Esophagus (tissue), 2 donors: ENCODE measurements at regions not wholly inside any gene's neighbourhood (a gene's known extent, or its start where the extent isn't known, plus 50 kb on each side); places are given as distances from the start of the nearest gene placed in this dataset.

Source experiments
- H3K27ac ChIP-seq, 2 donors: one replicate each; pipeline ENCODE4 v1.5.1; 2013; ENCODE audit warnings: low read depth in 2 of 2, mild to moderate bottlenecking in 2 of 2, inconsistent platforms in 1 of 2, low read length in 1 of 2, moderate library complexity in 1 of 2
- H3K27me3 ChIP-seq, 2 donors: one replicate each; pipeline ENCODE4 v1.6.1; 2013; ENCODE audit warnings: low read length in 2 of 2, control low read depth in 1 of 2, mild to moderate bottlenecking in 1 of 2; ENCODE audit not compliant: insufficient read depth in 2 of 2, control insufficient read depth in 1 of 2
- H3K36me3 ChIP-seq, 2 donors: one replicate each; pipeline ENCODE4 v1.6.1; 2013; ENCODE audit warnings: low read length in 1 of 2; ENCODE audit not compliant: control insufficient read depth in 2 of 2, insufficient read depth in 2 of 2
- H3K4me1 ChIP-seq, 2 donors: one replicate each; pipeline ENCODE4 v1.6.1; 2013; ENCODE audit warnings: low read length in 1 of 2; ENCODE audit not compliant: control insufficient read depth in 2 of 2, insufficient read depth in 2 of 2
- H3K4me3 ChIP-seq, 2 donors: one replicate each; pipeline ENCODE4 v1.5.1; 2013; ENCODE audit warnings: low read length in 2 of 2, mild to moderate bottlenecking in 2 of 2, low read depth in 1 of 2, moderate library complexity in 1 of 2
- H3K9me3 ChIP-seq, 2 donors: one replicate each; pipeline ENCODE4 v1.6.1; 2013; ENCODE audit warnings: mild to moderate bottlenecking in 2 of 2, low read depth in 1 of 2, low read length in 1 of 2, moderate library complexity in 1 of 2; ENCODE audit not compliant: control insufficient read depth in 2 of 2, insufficient read depth in 1 of 2
- WGBS, 2 donors: extraction: QIAGEN DNeasy Blood & Tissue Kit; methylation state at CpG; one replicate each; pipeline ENCODE4 v1.1.7; 2013; 5-methylcytosine and 5-hydroxymethylcytosine counted together
- donor health status: healthy with polysubstance abuse.
- donor health status: Bipolar disorder and iron deficiency.

- Histone ChIP-seq H3K27ac (no peak overlapping the region), H3K4me3 (no peak overlapping the region), H3K9me3 (no peaks in the 10 kb centered on the region), H3K27me3 (no peaks in the 10 kb centered on the region), H3K36me3 (no peaks in the 10 kb centered on the region), H3K4me1 (no peaks in the 10 kb centered on the region)
- WGBS, 2 donors = 79 to 85% methylated on average over 10 of the region's 10 CpGs
Observed at GRCh38 chr6:14380086-14380820, 262.7 kb downstream of the CD83 start.

DNA sequence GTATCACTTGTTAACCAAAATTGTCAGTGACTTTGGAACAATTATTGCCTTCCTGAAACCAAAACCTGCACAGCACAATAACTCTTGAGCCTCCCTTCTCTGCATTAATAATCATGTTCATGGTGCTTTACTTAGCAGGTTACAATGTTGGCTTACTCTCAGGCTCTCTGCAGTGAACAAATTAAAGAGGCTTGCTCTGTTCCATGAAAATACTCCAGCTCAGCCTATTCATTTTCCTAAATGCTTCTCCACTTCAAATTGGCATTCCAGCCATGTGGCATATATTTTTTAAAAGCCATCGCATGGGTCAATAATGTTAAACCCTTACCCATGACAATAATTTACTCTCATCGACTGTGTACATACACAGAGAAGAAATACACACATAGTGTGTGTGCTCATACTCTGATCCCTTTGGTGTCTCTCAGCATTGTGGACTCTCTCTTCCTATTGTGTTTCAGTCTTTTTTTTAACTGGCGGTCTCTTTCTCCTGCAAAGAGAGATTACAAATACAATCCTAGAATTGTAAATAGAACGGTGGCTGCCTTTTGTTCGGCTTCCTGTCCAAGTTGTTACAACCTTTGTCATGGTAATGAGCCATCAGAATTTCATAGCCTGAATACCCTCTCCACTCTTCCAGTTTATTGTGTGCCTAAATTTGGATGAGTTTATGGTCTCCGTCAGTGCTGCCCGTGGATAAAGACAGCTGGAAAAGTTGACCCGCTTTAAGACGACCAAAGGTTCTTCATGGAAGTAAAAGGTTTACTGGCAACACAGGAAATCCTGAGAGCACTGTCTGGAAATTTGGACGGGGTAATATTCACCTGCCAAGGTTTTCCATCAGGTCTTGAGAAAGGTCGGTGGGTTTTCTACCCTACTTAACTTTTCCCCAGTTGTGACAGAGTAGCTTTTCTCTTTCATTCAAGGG, 263.6 kb downstream of the CD83 start:
- Histone ChIP-seq H3K36me3 (no peaks in the 10 kb centered on the region), H3K4me3 (no peak overlapping the region), H3K9me3 (no peaks in the 10 kb centered on the region), H3K27me3 (no peaks in the 10 kb centered on the region), H3K4me1 (no peaks in the 10 kb centered on the region), H3K27ac (no peak overlapping the region)
- WGBS, 2 donors = 70 to 74% methylated on average over 11 of the region's 11 CpGs

- 83 to 89% methylated on average over 10 of the region's 10 CpGs for WGBS, 2 donors
- H3K36me3 ChIP-seq = no peaks in the 10 kb centered on the region
Observed at GRCh38 chr6:14381829-14382677, 264.5 kb downstream of the CD83 start.

GRCh38 chr6:14382678-14383236, 265.2 kb downstream of the CD83 start:
- no peaks in the 10 kb centered on the region for H3K27me3 ChIP-seq
- H3K9me3 ChIP-seq = no peaks in the 10 kb centered on the region
- H3K4me3 ChIP-seq = no peak overlapping the region
- no peaks in the 10 kb centered on the region for H3K36me3 ChIP-seq
- 86 to 87% methylated on average over 3 of the region's 3 CpGs for WGBS, 2 donors
- no peaks in the 10 kb centered on the region for H3K4me1 ChIP-seq
- H3K27ac ChIP-seq = no peak overlapping the region

More at GRCh38 chr6:14381829-14382677, 264.5 kb downstream of the CD83 start:
- H3K27me3 ChIP-seq = no peaks in the 10 kb centered on the region
- no peaks in the 10 kb centered on the region for H3K4me1 ChIP-seq
- H3K27ac ChIP-seq = no peak overlapping the region
- no peaks in the 10 kb centered on the region for H3K9me3 ChIP-seq
- H3K4me3 ChIP-seq = no peak overlapping the region

DNA sequence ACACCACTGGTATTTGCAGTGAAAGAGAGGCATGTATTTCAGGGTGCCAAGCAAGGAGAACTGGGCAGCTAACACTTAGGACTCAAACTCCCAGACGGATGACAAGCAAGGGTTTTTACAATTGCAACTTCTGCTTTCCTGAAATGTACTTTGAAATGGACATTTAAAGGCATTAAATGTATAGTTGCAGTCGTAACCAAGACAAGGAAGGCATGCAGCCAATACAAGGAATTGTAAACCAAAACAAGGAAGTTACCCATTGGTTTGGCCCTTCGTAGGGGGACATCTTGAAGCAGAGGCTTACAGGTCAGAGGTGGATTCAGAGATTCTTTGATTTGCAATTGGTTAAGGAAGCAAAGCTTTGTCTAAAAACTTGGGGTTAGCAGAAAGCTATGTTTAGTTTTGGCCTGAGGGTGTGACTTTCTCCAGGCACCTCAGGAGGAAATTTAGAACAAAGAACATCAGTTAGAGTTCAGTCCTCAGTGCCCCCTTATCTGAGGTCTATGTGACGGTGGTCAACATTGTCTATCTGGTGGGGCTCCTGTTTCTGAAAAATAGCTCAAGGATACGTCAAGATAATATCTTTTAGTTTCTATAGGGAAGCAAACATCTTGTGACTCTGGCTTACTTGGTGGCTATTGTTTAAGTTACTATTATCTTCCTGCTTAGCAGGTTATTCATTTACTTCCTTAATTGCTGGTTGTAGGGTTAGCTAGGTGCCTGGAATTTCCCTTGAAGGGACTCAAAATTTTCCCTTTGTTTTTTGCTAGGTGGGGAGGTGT, 266.0 kb downstream of the CD83 start:
- Histone ChIP-seq H3K4me3 (no peak overlapping the region), H3K27ac (peak overlapping the region in 1 of 2 donors; percentile 14), H3K36me3 (no peaks in the 10 kb centered on the region), H3K4me1 (no peaks in the 10 kb centered on the region), H3K27me3 (no peaks in the 10 kb centered on the region), H3K9me3 (no peaks in the 10 kb centered on the region)
- 75 to 85% methylated on average over 5 of the region's 5 CpGs for whole genome bisulfite sequencing, 2 donors

GRCh38 chr6:14384175-14384949, 266.8 kb downstream of the CD83 start:
- Histone ChIP-seq H3K27me3 (no peaks in the 10 kb centered on the region), H3K4me1 (no peaks in the 10 kb centered on the region), H3K27ac (peak overlapping the region in 1 of 2 donors; percentile 14), H3K9me3 (no peaks in the 10 kb centered on the region), H3K4me3 (no peak overlapping the region), H3K36me3 (no peaks in the 10 kb centered on the region)
- WGBS, 2 donors = 55 to 60% methylated on average over 6 of the region's 6 CpGs

- Histone ChIP-seq H3K4me3 (no peak overlapping the region), H3K4me1 (peaks cover 0 to 2% of the 10 kb centered on the region in 2 donors)
- WGBS, 2 donors = 89 to 97% methylated on average over 2 of the region's 2 CpGs
Observed at GRCh38 chr6:14386263-14386662, 268.7 kb downstream of the CD83 start.

GRCh38 chr6:14386668-14387067, 269.1 kb downstream of the CD83 start:
- H3K4me3 ChIP-seq = no peak overlapping the region
- peaks cover 0 to 2% of the 10 kb centered on the region in 2 donors for H3K4me1 ChIP-seq
- no peaks in the 10 kb centered on the region for H3K36me3 ChIP-seq
- no peak overlapping the region for H3K27ac ChIP-seq
- WGBS, 2 donors = 78 to 80% methylated on average over 4 of the region's 4 CpGs
- no peaks in the 10 kb centered on the region for H3K27me3 ChIP-seq
- no peaks in the 10 kb centered on the region for H3K9me3 ChIP-seq

More at GRCh38 chr6:14386263-14386662, 268.7 kb downstream of the CD83 start:
- Histone ChIP-seq H3K27me3 (no peaks in the 10 kb centered on the region), H3K27ac (no peak overlapping the region), H3K36me3 (no peaks in the 10 kb centered on the region), H3K9me3 (no peaks in the 10 kb centered on the region)
